Nephron (organoid): ENCODE measurements at regions not wholly inside any gene's neighbourhood (a gene's known extent, or its start where the extent isn't known, plus 50 kb on each side); places are given as distances from the start of the nearest gene placed in this dataset.
A peak's percentile ranks its signal among the peaks of the same experiment; 100 is the strongest.

Experiments
- H3K27ac Mint-ChIP-seq, 3 experiments: 2 replicates each; pipeline ENCODE4 v1.8.0; 2020; ENCODE audit warnings: mixed read lengths in 3 of 3, mild to moderate bottlenecking in 2 of 3, moderate library complexity in 1 of 3
- H3K27me3 Mint-ChIP-seq: 2 replicates; pipeline ENCODE4 v1.8.0; 2021; ENCODE audit warnings: low read depth, mild to moderate bottlenecking, moderate library complexity, mixed read lengths
- H3K36me3 Mint-ChIP-seq: 2 replicates; pipeline ENCODE4 v1.8.0; 2020; ENCODE audit warnings: low read depth, mixed read lengths
- H3K4me1 Mint-ChIP-seq: 2 replicates; pipeline ENCODE4 v1.8.0; 2020; ENCODE audit warnings: mixed read lengths
- H3K4me3 Mint-ChIP-seq, 3 experiments: 2 replicates each; pipeline ENCODE4 v1.8.0; 2020; ENCODE audit warnings: mild to moderate bottlenecking in 3 of 3, mixed read lengths in 3 of 3, moderate library complexity in 2 of 3
- H3K9me3 Mint-ChIP-seq: 2 replicates; pipeline ENCODE4 v1.8.0; 2020; ENCODE audit warnings: mixed read lengths
- CTCF ChIP-seq, 3 experiments: fragments of 200-600 bp; sonication (generic); IDR thresholded peaks; one replicate each; pipeline ENCODE4 v1.5.0; 2021; ENCODE audit warnings: antibody characterized with exemption in 3 of 3; ENCODE audit not compliant: unreplicated experiment in 3 of 3

DNA sequence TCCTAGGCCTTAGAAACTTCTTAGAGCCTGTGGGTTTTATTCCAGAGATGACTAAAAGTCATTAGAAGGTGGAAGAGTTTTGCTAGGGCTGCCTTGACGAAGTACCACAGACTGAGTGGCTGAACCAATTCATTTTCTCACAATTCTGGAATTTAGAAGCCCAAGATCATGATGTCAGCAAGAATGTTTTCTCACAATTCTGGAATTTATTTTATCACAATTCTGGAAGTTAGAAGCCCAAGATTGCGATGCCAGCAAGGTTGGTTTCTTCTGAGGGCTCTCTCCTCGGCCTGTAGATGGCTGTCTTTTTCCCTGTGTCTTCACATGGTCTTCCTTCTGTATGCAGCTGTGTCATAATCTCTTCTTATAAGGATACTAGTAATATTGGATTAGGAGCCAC lies 672.9 kb upstream of the MARCKS start:
- no peak overlapping the region for H3K4me3 Mint-ChIP-seq
- TF ChIP-seq CTCF (IDR thresholded peaks at IDR 0.05; ENCODE audit: unreplicated experiment in 3 of 3) = no peak
- no peaks in the 10 kb centered on the region for H3K27me3 Mint-ChIP-seq
- no peaks in the 10 kb centered on the region for H3K36me3 Mint-ChIP-seq
- peaks cover 37% of the 10 kb centered on the region for H3K4me1 Mint-ChIP-seq
- peak overlapping the region; percentile 80 to 89 (median 82) for H3K27ac Mint-ChIP-seq
- peaks cover 2% of the 10 kb centered on the region for H3K9me3 Mint-ChIP-seq

- no peak overlapping the region for H3K4me3 Mint-ChIP-seq
- no peaks in the 10 kb centered on the region for H3K27me3 Mint-ChIP-seq
- no peak for TF ChIP-seq CTCF (IDR thresholded peaks at IDR 0.05; ENCODE audit: unreplicated experiment in 3 of 3)
- H3K4me1 Mint-ChIP-seq = peaks cover 37% of the 10 kb centered on the region
- H3K27ac Mint-ChIP-seq = peak overlapping the region; percentile 80 to 89 (median 82)
- H3K9me3 Mint-ChIP-seq = peaks cover 2% of the 10 kb centered on the region
- no peaks in the 10 kb centered on the region for H3K36me3 Mint-ChIP-seq
Measured at GRCh38 chr6:113184736-113185135, 672.4 kb upstream of the MARCKS start.

GRCh38 chr6:113185299-113185698 lies 671.8 kb upstream of the MARCKS start:
- H3K27me3 Mint-ChIP-seq = no peaks in the 10 kb centered on the region
- H3K4me3 Mint-ChIP-seq = no peak overlapping the region
- H3K36me3 Mint-ChIP-seq = no peaks in the 10 kb centered on the region
- TF ChIP-seq CTCF (IDR thresholded peaks at IDR 0.05; ENCODE audit: unreplicated experiment in 3 of 3) = no peak
- peaks cover 2% of the 10 kb centered on the region for H3K9me3 Mint-ChIP-seq
- H3K4me1 Mint-ChIP-seq = peaks cover 37% of the 10 kb centered on the region
- H3K27ac Mint-ChIP-seq = peak overlapping the region; percentile 80 to 89 (median 82)

- H3K4me1 Mint-ChIP-seq = peaks cover 25% of the 10 kb centered on the region
- no peak overlapping the region for H3K27ac Mint-ChIP-seq
- H3K27me3 Mint-ChIP-seq = no peaks in the 10 kb centered on the region
- peaks cover 13% of the 10 kb centered on the region for H3K9me3 Mint-ChIP-seq
- no peak overlapping the region for H3K4me3 Mint-ChIP-seq
- H3K36me3 Mint-ChIP-seq = no peaks in the 10 kb centered on the region
- no peak for TF ChIP-seq CTCF (IDR thresholded peaks at IDR 0.05; ENCODE audit: unreplicated experiment in 3 of 3)
Measured at GRCh38 chr6:113187661-113188060, 669.5 kb upstream of the MARCKS start.

DNA sequence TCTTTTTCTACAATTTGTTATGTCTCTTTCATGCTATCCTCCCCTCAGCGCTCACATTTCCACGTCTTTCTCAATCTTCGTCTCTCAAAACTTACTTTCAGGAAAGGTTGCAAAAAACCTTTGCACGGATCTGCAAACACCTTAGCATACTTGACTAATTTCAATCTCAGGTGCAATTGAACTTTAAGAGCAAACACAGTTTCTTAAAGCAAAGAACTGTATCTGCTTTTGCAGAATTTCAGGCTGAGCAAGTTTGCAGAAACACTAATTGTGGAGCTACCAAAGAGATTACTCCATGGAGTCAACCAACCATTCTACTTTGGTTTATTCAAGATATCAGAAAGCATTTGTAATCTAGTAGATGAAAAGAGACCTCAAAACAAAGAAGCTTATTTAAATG lies 668.2 kb upstream of the MARCKS start:
- H3K9me3 Mint-ChIP-seq = peaks cover 21% of the 10 kb centered on the region
- TF ChIP-seq CTCF (IDR thresholded peaks at IDR 0.05; ENCODE audit: unreplicated experiment in 3 of 3) = no peak
- H3K4me3 Mint-ChIP-seq = no peak overlapping the region
- no peaks in the 10 kb centered on the region for H3K27me3 Mint-ChIP-seq
- no peak overlapping the region for H3K27ac Mint-ChIP-seq
- peaks cover 25% of the 10 kb centered on the region for H3K4me1 Mint-ChIP-seq
- H3K36me3 Mint-ChIP-seq = no peaks in the 10 kb centered on the region

GRCh38 chr6:113190170-113190569 lies 667.0 kb upstream of the MARCKS start:
- Mint-ChIP-seq H3K27me3 (no peaks in the 10 kb centered on the region), H3K4me3 (no peak overlapping the region), H3K9me3 (peaks cover 25% of the 10 kb centered on the region), H3K36me3 (no peaks in the 10 kb centered on the region), H3K27ac (no peak overlapping the region), H3K4me1 (peaks cover 19% of the 10 kb centered on the region)
- TF ChIP-seq CTCF (IDR thresholded peaks at IDR 0.05; ENCODE audit: unreplicated experiment in 3 of 3) = peak in 1 of 3 experiments; percentile 12
